WTC11 (cell line): ENCODE measurements at regions not wholly inside any gene's neighbourhood (a gene's known extent, or its start where the extent isn't known, plus 50 kb on each side); places are given as distances from the start of the nearest gene placed in this dataset.

ENCODE experiments used
- ATAC-seq: fragments of 200-7000 bp; cut with Tn5 transposase; 2 replicates; pipeline ENCODE4 v1.10.0; 2021; ENCODE audit warnings: mild to moderate bottlenecking, moderate library complexity
- CTCF ChIA-PET: fragments of 300-600 bp; sonication (Branson Sonifier 250); formaldehyde crosslinking; loops from one replicate; lab custom pipeline; 2021; ENCODE audit warnings: antibody characterized with exemption; lab: Charles Lee
- POLR2A ChIA-PET: fragments of 350-600 bp; sonication (Branson Sonifier 250); formaldehyde crosslinking; loops from one replicate; lab custom pipeline; 2021; ENCODE audit warnings: antibody characterized with exemption; lab: Charles Lee
- DNase-seq: peaks from one replicate; pipeline ENCODE4 v3.0.0; 2021; ENCODE audit warnings: low spot score
- H3K27ac Mint-ChIP-seq: 2 replicates; pipeline ENCODE4 v1.8.0; 2021; ENCODE audit warnings: mixed read lengths
- H3K27me3 Mint-ChIP-seq: 2 replicates; pipeline ENCODE4 v1.8.0; 2021; ENCODE audit warnings: low read depth, mild to moderate bottlenecking, moderate library complexity, mixed read lengths
- H3K36me3 Mint-ChIP-seq: 2 replicates; pipeline ENCODE4 v1.8.0; 2021; ENCODE audit warnings: mixed read lengths
- H3K4me1 Mint-ChIP-seq: 2 replicates; pipeline ENCODE4 v1.8.0; 2022; ENCODE audit warnings: mixed read lengths
- H3K4me3 Mint-ChIP-seq: 2 replicates; pipeline ENCODE4 v1.8.0; 2021; ENCODE audit warnings: mild to moderate bottlenecking, moderate library complexity, mixed read lengths
- H3K9me3 Mint-ChIP-seq: 2 replicates; pipeline ENCODE4 v1.8.0; 2021; ENCODE audit warnings: mixed read lengths
- ARID4B ChIP-seq: sonication (generic); formaldehyde crosslinking; IDR thresholded peaks from 2 replicates; pipeline ENCODE4 v1.8.0; 2023; ENCODE audit warnings: missing genetic modification reagents, mild to moderate bottlenecking, borderline replicate concordance
- ATF2 ChIP-seq: sonication (generic); formaldehyde crosslinking; IDR thresholded peaks from 2 replicates; pipeline ENCODE4 v1.8.1; 2022; ENCODE audit warnings: low read depth, missing genetic modification reagents, borderline replicate concordance
- CDX4 ChIP-seq: fragments of 250-450 bp; sonication (Bioruptor Pico); IDR thresholded peaks from 2 replicates; pipeline ENCODE4 v1.9.0; 2021; ENCODE audit warnings: moderate library complexity, mild to moderate bottlenecking, inconsistent platforms, borderline replicate concordance
- E2F5 ChIP-seq: sonication (generic); formaldehyde crosslinking; IDR thresholded peaks from 2 replicates; pipeline ENCODE4 v1.8.1; 2022; ENCODE audit warnings: mild to moderate bottlenecking, moderate library complexity, missing genetic modification reagents
- EMX1 ChIP-seq: fragments of 250-450 bp; sonication (Bioruptor Pico); IDR thresholded peaks from 2 replicates; pipeline ENCODE4 v1.8.0; 2021; ENCODE audit warnings: mild to moderate bottlenecking
- FOXP4 ChIP-seq: sonication (generic); formaldehyde crosslinking; IDR thresholded peaks from 2 replicates; pipeline ENCODE4 v1.8.0; 2022; ENCODE audit warnings: mild to moderate bottlenecking, missing genetic modification reagents
- IRF2 ChIP-seq: sonication (generic); formaldehyde crosslinking; IDR thresholded peaks from 2 replicates; pipeline ENCODE4 v1.8.0; 2022; ENCODE audit warnings: low read depth, missing genetic modification reagents, borderline replicate concordance
- MLX ChIP-seq: sonication (generic); formaldehyde crosslinking; IDR thresholded peaks from 2 replicates; pipeline ENCODE4 v1.8.1; 2023; ENCODE audit warnings: mild to moderate bottlenecking, missing genetic modification reagents, moderate library complexity
- MXD4 ChIP-seq: fragments of 250-450 bp; sonication (Bioruptor Pico); IDR thresholded peaks from 2 replicates; pipeline ENCODE4 v1.8.0; 2021; ENCODE audit warnings: mild to moderate bottlenecking, moderate library complexity, borderline replicate concordance
- NR1H2 ChIP-seq: sonication (generic); formaldehyde crosslinking; IDR thresholded peaks from 2 replicates; pipeline ENCODE4 v1.9.0; 2021; ENCODE audit warnings: mild to moderate bottlenecking, moderate library complexity, missing genetic modification reagents
- NR2C2 ChIP-seq: sonication (generic); formaldehyde crosslinking; IDR thresholded peaks from 2 replicates; pipeline ENCODE4 v1.8.0; 2022; ENCODE audit warnings: mild to moderate bottlenecking, missing genetic modification reagents
- STAT6 ChIP-seq: sonication (generic); formaldehyde crosslinking; conservative IDR thresholded peaks from 2 replicates; pipeline ENCODE4 v1.8.1; 2023; ENCODE audit warnings: mild to moderate bottlenecking, low read depth, missing genetic modification reagents, moderate library complexity
- ZNF232 ChIP-seq: sonication (generic); formaldehyde crosslinking; IDR thresholded peaks from 2 replicates; pipeline ENCODE4 v1.8.0; 2022; ENCODE audit warnings: mild to moderate bottlenecking, missing genetic modification reagents
- ZNF281 ChIP-seq: sonication (generic); formaldehyde crosslinking; IDR thresholded peaks from 2 replicates; pipeline ENCODE4 v1.8.0; 2023; ENCODE audit warnings: mild to moderate bottlenecking, missing genetic modification reagents
- ZNF532 ChIP-seq: fragments of 250-450 bp; sonication (Bioruptor Pico); IDR thresholded peaks from 2 replicates; pipeline ENCODE4 v1.9.0; 2021; ENCODE audit warnings: mild to moderate bottlenecking, borderline replicate concordance
- ZNF671 ChIP-seq: fragments of 250-450 bp; sonication (Bioruptor Pico); IDR thresholded peaks from 2 replicates; pipeline ENCODE4 v1.8.0; 2021; ENCODE audit warnings: mild to moderate bottlenecking

GRCh38 chr6:153872946-153873345 lies 166.1 kb upstream of the OPRM1 start (continued):
- TF ChIP-seq MXD4, result no peak
- TF ChIP-seq ZNF281 (CRISPR knock-in tag), result no peak
- TF ChIP-seq NR1H2, result no peak
- no peak for TF ChIP-seq IRF2 (CRISPR knock-in tag)
- no peak for TF ChIP-seq ATF2
- no peak for TF ChIP-seq CDX4 (CRISPR knock-in tag)
- no peak for TF ChIP-seq NR2C2 (CRISPR knock-in tag)
- TF ChIP-seq ZNF671 (CRISPR knock-in tag), result no peak
- TF ChIP-seq FOXP4 (CRISPR knock-in tag), result no peak
- TF ChIP-seq ZNF532 (CRISPR knock-in tag), result no peak
- no peak for TF ChIP-seq EMX1
- TF ChIP-seq STAT6 (CRISPR knock-in tag), result no peak

- DNase-seq (no peak), ATAC-seq (no peak)
- ChIA-PET POLR2A (no interaction called here), CTCF (no interaction called here)
- Mint-ChIP-seq H3K27ac (no peak overlapping the region), H3K27me3 (no peaks in the 10 kb centered on the region), H3K4me1 (no peaks in the 10 kb centered on the region), H3K36me3 (peaks cover 10% of the 10 kb centered on the region), H3K9me3 (peaks cover 19% of the 10 kb centered on the region), H3K4me3 (no peak overlapping the region)
- no peak for TF ChIP-seq ZNF232
- TF ChIP-seq MLX, result no peak
- TF ChIP-seq ARID4B (CRISPR knock-in tag), result no peak
- TF ChIP-seq E2F5 (CRISPR knock-in tag), result no peak
- TF ChIP-seq EMX1, result no peak
Observed at GRCh38 chr6:153862927-153863326, 176.1 kb upstream of the OPRM1 start.
